ENCODE measurements at regions not wholly inside any gene's neighbourhood (a gene's known extent, or its start where the extent isn't known, plus 50 kb on each side); places are given as distances from the start of the nearest gene placed in this dataset.

DNA sequence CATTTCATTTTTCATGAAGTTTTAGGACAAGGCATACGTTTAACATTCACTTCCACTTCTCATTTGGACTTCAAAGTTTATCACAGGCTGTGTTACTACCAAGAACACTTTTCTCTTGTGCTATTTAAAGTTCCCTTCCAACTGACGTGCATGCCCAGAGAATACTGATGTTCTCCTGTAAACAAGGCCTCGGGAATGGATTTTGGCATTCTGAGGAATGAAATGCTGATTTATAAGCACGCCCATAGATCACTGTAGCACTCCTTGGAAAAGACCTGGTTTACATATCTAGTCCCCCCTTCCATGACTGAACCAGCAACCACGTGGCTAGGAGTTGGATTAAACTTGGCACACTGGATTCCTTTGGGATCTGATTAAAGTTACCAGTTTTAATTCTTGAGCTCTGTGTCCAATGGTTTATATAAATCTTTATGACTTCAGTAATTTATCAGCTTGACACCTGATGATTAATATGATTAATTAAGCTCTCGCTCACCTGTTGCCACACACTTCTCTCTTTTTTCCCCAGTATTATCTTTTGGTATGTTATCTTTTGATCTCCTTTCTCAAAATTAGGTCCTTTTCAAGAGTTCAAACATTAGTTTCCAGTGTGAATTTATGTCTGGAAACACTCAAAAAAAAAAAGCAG lies 122.4 kb upstream of the HAND2 start:
- TF ChIP-seq SUZ12 (IDR thresholded peaks at IDR 0.05), result no peak
- no peak for TF ChIP-seq L3MBTL2 (conservative IDR thresholded peaks at IDR 0.05)
- no peak for TF ChIP-seq FOXM1 (IDR thresholded peaks at IDR 0.05; ENCODE audit: borderline replicate concordance)
- no peak for TF ChIP-seq ELF4 (IDR thresholded peaks at IDR 0.05)
- no peak for TF ChIP-seq NFRKB (IDR thresholded peaks at IDR 0.05)
- no peak for TF ChIP-seq ARNT (IDR thresholded peaks at IDR 0.05)
- no peak for TF ChIP-seq FOXA1 (IDR thresholded peaks at IDR 0.05)
- TF ChIP-seq SP1 (IDR thresholded peaks at IDR 0.05), result no peak
- TF ChIP-seq PKNOX1 (IDR thresholded peaks at IDR 0.05), result no peak
- no peak for TF ChIP-seq ZNF384 (IDR thresholded peaks at IDR 0.05)
- no peak for TF ChIP-seq TARDBP (IDR thresholded peaks at IDR 0.05)
- TF ChIP-seq BHLHE40 (IDR thresholded peaks at IDR 0.05; ENCODE audit: borderline replicate concordance), result no peak
- TF ChIP-seq HDGF (IDR thresholded peaks at IDR 0.05; ENCODE audit: borderline replicate concordance), result no peak
- TF ChIP-seq CTBP1 (IDR thresholded peaks at IDR 0.05; ENCODE audit: borderline replicate concordance), result no peak

Measured in HEK293T (cell line).